GM12878 (cell line): ENCODE measurements at regions not wholly inside any gene's neighbourhood (a gene's known extent, or its start where the extent isn't known, plus 50 kb on each side); places are given as distances from the start of the nearest gene placed in this dataset.

Experiments
- ATAC-seq: fragments of 200-7000 bp; cut with Tn5 transposase; 3 replicates; pipeline ENCODE4 v1.9.1; 2020; ENCODE audit warnings: mild to moderate bottlenecking, moderate library complexity
- BruUV-seq: library from RNA; stranded (reverse); fragments of 400-500 nt; replicated peaks from 2 replicates; lab custom pipeline; 2021; lab: Mats Ljungman, UMichigan
- CTCF ChIA-PET: fragments of 300-600 bp; sonication (Branson Sonifier 250); formaldehyde crosslinking; extraction: SDS; loops from one replicate; lab custom pipeline; 2021; ENCODE audit warnings: inconsistent platforms; lab: Yijun Ruan, JAX
- POLR2A ChIA-PET: fragments of 350-600 bp; formaldehyde crosslinking; extraction: SDS; loops from one replicate; lab custom pipeline; 2021; ENCODE audit warnings: inconsistent platforms; lab: Charles Lee
- RAD21 ChIA-PET: fragments of 300-600 bp; sonication (Branson Sonifier 250); formaldehyde crosslinking; loops from one replicate; lab custom pipeline; 2023; ENCODE audit warnings: antibody characterized with exemption; ENCODE audit not compliant: unreplicated experiment; lab: Charles Lee
- SMC1A ChIA-PET: fragments of 300-600 bp; sonication (Branson Sonifier 250); formaldehyde crosslinking; loops from one replicate; lab custom pipeline; 2023; ENCODE audit not compliant: unreplicated experiment, uncharacterized antibody; lab: Charles Lee
- DNase-seq: peaks from one replicate; pipeline ENCODE4 v3.0.0-alpha.2; 2011; ENCODE audit warnings: low read depth, low spot score
- FAIRE-seq: peaks from 3 replicates; lab custom pipeline; 2011; peaks lifted over from hg19 to GRCh38; lab: Jason Lieb, UNC
- H2AFZ ChIP-seq: 2 replicates; pipeline ENCODE4 v1.6.0; 2011; ENCODE audit warnings: low read depth, low read length, control low read depth; ENCODE audit not compliant: control insufficient read depth
- H3K27ac ChIP-seq: 2 replicates; pipeline ENCODE4 v1.5.1; 2011; ENCODE audit warnings: control low read depth; ENCODE audit not compliant: control insufficient read depth, insufficient read depth
- H3K27me3 ChIP-seq, 2 experiments: replicated peaks in 1 of 2; 2 replicates each; pipeline versions ENCODE4 v1.6.0 to v1.6.1; 2011; ENCODE audit warnings: low read length in 1 of 2; ENCODE audit not compliant: control insufficient read depth in 2 of 2, insufficient read depth in 2 of 2
- H3K36me3 ChIP-seq, 2 experiments: 2 replicates each; pipeline ENCODE4 v1.5.1; 2011; ENCODE audit warnings: low read length in 1 of 2; ENCODE audit not compliant: control insufficient read depth in 2 of 2, insufficient read depth in 2 of 2
- H3K4me1 ChIP-seq: 2 replicates; pipeline ENCODE4 v1.6.1; 2011; ENCODE audit warnings: mild to moderate bottlenecking, low read length, moderate library complexity, mixed read lengths; ENCODE audit not compliant: control insufficient read depth, insufficient read depth
- H3K4me2 ChIP-seq: 2 replicates; pipeline ENCODE4 v1.6.0; 2011; ENCODE audit warnings: control low read depth; ENCODE audit not compliant: control insufficient read depth, insufficient read depth
- H3K4me3 ChIP-seq: fragments of 200-600 bp; sonication (generic); 2 replicates; pipeline ENCODE4 v1.5.1; 2016
- H3K79me2 ChIP-seq: 2 replicates; pipeline ENCODE4 v1.6.0; 2011; ENCODE audit warnings: low read length; ENCODE audit not compliant: control insufficient read depth, insufficient read depth
- H3K9ac ChIP-seq: 2 replicates; pipeline ENCODE4 v1.8.0; 2011; ENCODE audit warnings: low read length, control low read depth, mixed read lengths; ENCODE audit not compliant: control insufficient read depth, insufficient read depth
- H3K9me3 ChIP-seq: replicated peaks from 3 replicates; pipeline ENCODE4 v1.5.1; 2011; ENCODE audit warnings: mild to moderate bottlenecking, low read length; ENCODE audit not compliant: control insufficient read depth, insufficient read depth
- H4K20me1 ChIP-seq: 2 replicates; pipeline ENCODE4 v1.6.0; 2011; ENCODE audit not compliant: control insufficient read depth, insufficient read depth
- CEBPB ChIP-seq, 2 experiments: fragments of 150-350 bp in 1 of 2; IDR thresholded peaks; 2 replicates each; pipeline ENCODE4 v1.6.1; 2012 to 2014; ENCODE audit warnings: low read depth in 2 of 2, low read length in 2 of 2, borderline replicate concordance in 1 of 2, inconsistent platforms in 1 of 2
- HDAC2 ChIP-seq: fragments of 200-600 bp; sonication (generic); IDR thresholded peaks from 2 replicates; pipeline ENCODE4 v1.6.1; 2017
- JUND ChIP-seq: IDR thresholded peaks from 2 replicates; pipeline ENCODE4 v1.6.1; 2012; ENCODE audit warnings: low read depth, mild to moderate bottlenecking, low read length, improper control_type of control experiment, moderate library complexity
- NFIC ChIP-seq: IDR thresholded peaks from 2 replicates; pipeline ENCODE4 v1.6.1; 2012; ENCODE audit warnings: low read depth, mild to moderate bottlenecking, inconsistent platforms, low read length, moderate library complexity
- NFXL1 ChIP-seq: fragments of 450-650 bp; IDR thresholded peaks from 2 replicates; pipeline ENCODE4 v1.6.1; 2017; ENCODE audit warnings: antibody characterized with exemption, mild to moderate bottlenecking, borderline replicate concordance
- NR2F1 ChIP-seq: fragments of 450-650 bp; conservative IDR thresholded peaks from 2 replicates; pipeline ENCODE4 v1.6.1; 2017; ENCODE audit warnings: mild to moderate bottlenecking
- ZNF622 ChIP-seq: fragments of 450-650 bp; IDR thresholded peaks from 2 replicates; pipeline ENCODE4 v1.6.1; 2017; ENCODE audit warnings: mild to moderate bottlenecking, inconsistent platforms
- WGBS: methylation state at CpG from one replicate; pipeline ENCODE4 v1.1.6; 2016; ENCODE audit warnings: low lambda C conversion rate; ENCODE audit not compliant: insufficient replicate concordance, insufficient coverage; ENCODE audit errors: missing lambda C conversion rate; 5-methylcytosine and 5-hydroxymethylcytosine counted together
- in situ Hi-C: fragments of 300-500 bp; cut with MboI; formaldehyde crosslinking; loops from 9 replicates; pipeline ENCODE4 v1.14.3; 2018; ENCODE audit warnings: mixed read lengths
- intact Hi-C: fragments of 100-400 bp; cut with micrococcal nuclease; formaldehyde crosslinking; loops from one replicate; pipeline ENCODE4 v1.14.2; 2022; ENCODE audit not compliant: unreplicated experiment
- TF ChIP-seq, protein P1 (sequence below): IDR thresholded peaks from 2 replicates; pipeline ENCODE4 v1.6.1; 2012; ENCODE audit warnings: mild to moderate bottlenecking, low read depth, low read length
- TF ChIP-seq, protein P2 (sequence below): fragments of 450-650 bp; formaldehyde crosslinking; IDR thresholded peaks from 2 replicates; pipeline ENCODE4 v1.4.0; 2020; ENCODE audit warnings: mild to moderate bottlenecking, moderate library complexity
- TF ChIP-seq, protein P3 (sequence below): IDR thresholded peaks from 2 replicates; pipeline ENCODE4 v1.6.1; 2012; ENCODE audit warnings: low read length, inconsistent platforms
- TF ChIP-seq, protein P4 (sequence below): fragments of 450-650 bp; IDR thresholded peaks from 2 replicates; pipeline ENCODE4 v1.6.1; 2017; ENCODE audit warnings: mild to moderate bottlenecking, moderate library complexity

DNA sequence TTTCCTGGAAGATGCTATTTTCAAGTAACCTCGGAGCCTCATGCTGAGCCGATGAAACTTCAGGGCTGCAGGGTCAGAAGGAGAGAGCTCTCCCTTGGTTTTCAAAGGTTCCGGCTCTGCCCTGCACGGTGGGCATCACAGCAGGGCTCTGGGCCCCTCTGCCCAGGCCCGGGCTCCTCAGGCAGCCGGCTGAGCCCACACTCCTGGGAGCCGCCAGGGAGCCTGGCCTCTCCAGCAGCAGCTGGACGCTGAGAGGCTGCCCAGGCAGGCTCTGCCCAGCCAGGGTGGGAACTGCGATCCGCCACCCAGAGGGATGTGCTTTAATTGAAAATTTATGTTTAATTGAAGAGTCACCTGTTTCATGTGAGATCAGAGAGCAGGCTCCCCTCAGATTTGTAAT, 97.5 kb upstream of the MGMT start (continued):
- TF ChIP-seq, protein P1, sequence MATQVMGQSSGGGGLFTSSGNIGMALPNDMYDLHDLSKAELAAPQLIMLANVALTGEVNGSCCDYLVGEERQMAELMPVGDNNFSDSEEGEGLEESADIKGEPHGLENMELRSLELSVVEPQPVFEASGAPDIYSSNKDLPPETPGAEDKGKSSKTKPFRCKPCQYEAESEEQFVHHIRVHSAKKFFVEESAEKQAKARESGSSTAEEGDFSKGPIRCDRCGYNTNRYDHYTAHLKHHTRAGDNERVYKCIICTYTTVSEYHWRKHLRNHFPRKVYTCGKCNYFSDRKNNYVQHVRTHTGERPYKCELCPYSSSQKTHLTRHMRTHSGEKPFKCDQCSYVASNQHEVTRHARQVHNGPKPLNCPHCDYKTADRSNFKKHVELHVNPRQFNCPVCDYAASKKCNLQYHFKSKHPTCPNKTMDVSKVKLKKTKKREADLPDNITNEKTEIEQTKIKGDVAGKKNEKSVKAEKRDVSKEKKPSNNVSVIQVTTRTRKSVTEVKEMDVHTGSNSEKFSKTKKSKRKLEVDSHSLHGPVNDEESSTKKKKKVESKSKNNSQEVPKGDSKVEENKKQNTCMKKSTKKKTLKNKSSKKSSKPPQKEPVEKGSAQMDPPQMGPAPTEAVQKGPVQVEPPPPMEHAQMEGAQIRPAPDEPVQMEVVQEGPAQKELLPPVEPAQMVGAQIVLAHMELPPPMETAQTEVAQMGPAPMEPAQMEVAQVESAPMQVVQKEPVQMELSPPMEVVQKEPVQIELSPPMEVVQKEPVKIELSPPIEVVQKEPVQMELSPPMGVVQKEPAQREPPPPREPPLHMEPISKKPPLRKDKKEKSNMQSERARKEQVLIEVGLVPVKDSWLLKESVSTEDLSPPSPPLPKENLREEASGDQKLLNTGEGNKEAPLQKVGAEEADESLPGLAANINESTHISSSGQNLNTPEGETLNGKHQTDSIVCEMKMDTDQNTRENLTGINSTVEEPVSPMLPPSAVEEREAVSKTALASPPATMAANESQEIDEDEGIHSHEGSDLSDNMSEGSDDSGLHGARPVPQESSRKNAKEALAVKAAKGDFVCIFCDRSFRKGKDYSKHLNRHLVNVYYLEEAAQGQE: no peak
- TF ChIP-seq JUND: no peak
- TF ChIP-seq NFXL1: no peak

DNA sequence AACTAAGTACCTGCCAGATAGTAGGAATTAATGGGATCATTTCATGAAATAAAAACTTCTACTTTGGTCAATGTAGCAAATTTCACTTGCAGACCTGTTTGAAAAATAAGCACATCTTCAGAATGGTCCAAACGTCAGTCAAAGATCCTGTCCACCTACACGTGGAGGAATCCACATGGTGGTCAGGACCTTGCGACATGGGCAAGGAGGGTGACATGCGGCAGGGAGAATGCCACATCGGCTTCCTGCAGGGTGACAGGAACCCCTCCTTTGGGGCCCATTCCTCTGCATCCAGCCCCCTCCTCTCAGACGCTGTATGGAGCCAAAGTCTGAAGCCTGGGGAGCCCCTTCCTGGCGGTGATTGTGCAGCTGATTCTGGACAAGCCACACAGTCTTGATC, 95.5 kb upstream of the MGMT start:
- in situ Hi-C loops (no loop called here), intact Hi-C loops (no loop called here)
- Histone ChIP-seq H3K4me1 (no peaks in the 10 kb centered on the region), H3K9ac (no peak overlapping the region), H3K36me3 (no peaks in the 10 kb centered on the region), H2AFZ (no peak overlapping the region), H3K27ac (no peak overlapping the region), H3K9me3 (no peaks in the 10 kb centered on the region), H4K20me1 (no peaks in the 10 kb centered on the region), H3K4me2 (no peak overlapping the region), H3K79me2 (no peaks in the 10 kb centered on the region), H3K4me3 (no peak overlapping the region), H3K27me3 (0 out of 4 replicates have a peak, but pooled peaks cover 0 to 2% of the 10 kb centered on the region in 2 experiments)
- WGBS: 6% methylated on average over 7 of the region's 7 CpGs
- CTCF ChIA-PET: no interaction called here
- POLR2A ChIA-PET: no interaction called here
- ATAC-seq (no peak), DNase-seq (no peak), FAIRE-seq (no peak)
- SMC1A ChIA-PET: no interaction called here
- BruUV-seq: no TSS peak
- RAD21 ChIA-PET: no interaction called here
- TF ChIP-seq, protein P2, sequence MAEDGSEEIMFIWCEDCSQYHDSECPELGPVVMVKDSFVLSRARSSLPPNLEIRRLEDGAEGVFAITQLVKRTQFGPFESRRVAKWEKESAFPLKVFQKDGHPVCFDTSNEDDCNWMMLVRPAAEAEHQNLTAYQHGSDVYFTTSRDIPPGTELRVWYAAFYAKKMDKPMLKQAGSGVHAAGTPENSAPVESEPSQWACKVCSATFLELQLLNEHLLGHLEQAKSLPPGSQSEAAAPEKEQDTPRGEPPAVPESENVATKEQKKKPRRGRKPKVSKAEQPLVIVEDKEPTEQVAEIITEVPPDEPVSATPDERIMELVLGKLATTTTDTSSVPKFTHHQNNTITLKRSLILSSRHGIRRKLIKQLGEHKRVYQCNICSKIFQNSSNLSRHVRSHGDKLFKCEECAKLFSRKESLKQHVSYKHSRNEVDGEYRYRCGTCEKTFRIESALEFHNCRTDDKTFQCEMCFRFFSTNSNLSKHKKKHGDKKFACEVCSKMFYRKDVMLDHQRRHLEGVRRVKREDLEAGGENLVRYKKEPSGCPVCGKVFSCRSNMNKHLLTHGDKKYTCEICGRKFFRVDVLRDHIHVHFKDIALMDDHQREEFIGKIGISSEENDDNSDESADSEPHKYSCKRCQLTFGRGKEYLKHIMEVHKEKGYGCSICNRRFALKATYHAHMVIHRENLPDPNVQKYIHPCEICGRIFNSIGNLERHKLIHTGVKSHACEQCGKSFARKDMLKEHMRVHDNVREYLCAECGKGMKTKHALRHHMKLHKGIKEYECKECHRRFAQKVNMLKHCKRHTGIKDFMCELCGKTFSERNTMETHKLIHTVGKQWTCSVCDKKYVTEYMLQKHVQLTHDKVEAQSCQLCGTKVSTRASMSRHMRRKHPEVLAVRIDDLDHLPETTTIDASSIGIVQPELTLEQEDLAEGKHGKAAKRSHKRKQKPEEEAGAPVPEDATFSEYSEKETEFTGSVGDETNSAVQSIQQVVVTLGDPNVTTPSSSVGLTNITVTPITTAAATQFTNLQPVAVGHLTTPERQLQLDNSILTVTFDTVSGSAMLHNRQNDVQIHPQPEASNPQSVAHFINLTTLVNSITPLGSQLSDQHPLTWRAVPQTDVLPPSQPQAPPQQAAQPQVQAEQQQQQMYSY (CRISPR knock-in tag): no peak
- TF ChIP-seq HDAC2 (no peak), CEBPB (IDR thresholded peaks at IDR 0.05; ENCODE audit: borderline replicate concordance in 1 of 2, low read depth in 2 of 2, low read length in 2 of 2) (no peak), NFIC (no peak), ZNF622 (no peak), NR2F1 (no peak)
- TF ChIP-seq, protein P3, sequence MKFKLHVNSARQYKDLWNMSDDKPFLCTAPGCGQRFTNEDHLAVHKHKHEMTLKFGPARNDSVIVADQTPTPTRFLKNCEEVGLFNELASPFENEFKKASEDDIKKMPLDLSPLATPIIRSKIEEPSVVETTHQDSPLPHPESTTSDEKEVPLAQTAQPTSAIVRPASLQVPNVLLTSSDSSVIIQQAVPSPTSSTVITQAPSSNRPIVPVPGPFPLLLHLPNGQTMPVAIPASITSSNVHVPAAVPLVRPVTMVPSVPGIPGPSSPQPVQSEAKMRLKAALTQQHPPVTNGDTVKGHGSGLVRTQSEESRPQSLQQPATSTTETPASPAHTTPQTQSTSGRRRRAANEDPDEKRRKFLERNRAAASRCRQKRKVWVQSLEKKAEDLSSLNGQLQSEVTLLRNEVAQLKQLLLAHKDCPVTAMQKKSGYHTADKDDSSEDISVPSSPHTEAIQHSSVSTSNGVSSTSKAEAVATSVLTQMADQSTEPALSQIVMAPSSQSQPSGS: no peak
- TF ChIP-seq, protein P4, sequence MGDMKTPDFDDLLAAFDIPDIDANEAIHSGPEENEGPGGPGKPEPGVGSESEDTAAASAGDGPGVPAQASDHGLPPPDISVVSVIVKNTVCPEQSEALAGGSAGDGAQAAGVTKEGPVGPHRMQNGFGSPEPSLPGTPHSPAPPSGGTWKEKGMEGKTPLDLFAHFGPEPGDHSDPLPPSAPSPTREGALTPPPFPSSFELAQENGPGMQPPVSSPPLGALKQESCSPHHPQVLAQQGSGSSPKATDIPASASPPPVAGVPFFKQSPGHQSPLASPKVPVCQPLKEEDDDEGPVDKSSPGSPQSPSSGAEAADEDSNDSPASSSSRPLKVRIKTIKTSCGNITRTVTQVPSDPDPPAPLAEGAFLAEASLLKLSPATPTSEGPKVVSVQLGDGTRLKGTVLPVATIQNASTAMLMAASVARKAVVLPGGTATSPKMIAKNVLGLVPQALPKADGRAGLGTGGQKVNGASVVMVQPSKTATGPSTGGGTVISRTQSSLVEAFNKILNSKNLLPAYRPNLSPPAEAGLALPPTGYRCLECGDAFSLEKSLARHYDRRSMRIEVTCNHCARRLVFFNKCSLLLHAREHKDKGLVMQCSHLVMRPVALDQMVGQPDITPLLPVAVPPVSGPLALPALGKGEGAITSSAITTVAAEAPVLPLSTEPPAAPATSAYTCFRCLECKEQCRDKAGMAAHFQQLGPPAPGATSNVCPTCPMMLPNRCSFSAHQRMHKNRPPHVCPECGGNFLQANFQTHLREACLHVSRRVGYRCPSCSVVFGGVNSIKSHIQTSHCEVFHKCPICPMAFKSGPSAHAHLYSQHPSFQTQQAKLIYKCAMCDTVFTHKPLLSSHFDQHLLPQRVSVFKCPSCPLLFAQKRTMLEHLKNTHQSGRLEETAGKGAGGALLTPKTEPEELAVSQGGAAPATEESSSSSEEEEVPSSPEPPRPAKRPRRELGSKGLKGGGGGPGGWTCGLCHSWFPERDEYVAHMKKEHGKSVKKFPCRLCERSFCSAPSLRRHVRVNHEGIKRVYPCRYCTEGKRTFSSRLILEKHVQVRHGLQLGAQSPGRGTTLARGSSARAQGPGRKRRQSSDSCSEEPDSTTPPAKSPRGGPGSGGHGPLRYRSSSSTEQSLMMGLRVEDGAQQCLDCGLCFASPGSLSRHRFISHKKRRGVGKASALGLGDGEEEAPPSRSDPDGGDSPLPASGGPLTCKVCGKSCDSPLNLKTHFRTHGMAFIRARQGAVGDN: no peak
